ENCODE measurements at regions not wholly inside any gene's neighbourhood (a gene's known extent, or its start where the extent isn't known, plus 50 kb on each side); places are given as distances from the start of the nearest gene placed in this dataset.

GRCh38 chr4:59987289-59987688 is 1212.8 kb upstream of the ADGRL3 start:
- no peak for DNase-seq (ENCODE audit: low read depth)
- in situ Hi-C loops (cut with HindIII; ENCODE audit: low pct_unique_long_range_greater_than_20kb, low sequenced_read_pairs): no loop called here

DNA sequence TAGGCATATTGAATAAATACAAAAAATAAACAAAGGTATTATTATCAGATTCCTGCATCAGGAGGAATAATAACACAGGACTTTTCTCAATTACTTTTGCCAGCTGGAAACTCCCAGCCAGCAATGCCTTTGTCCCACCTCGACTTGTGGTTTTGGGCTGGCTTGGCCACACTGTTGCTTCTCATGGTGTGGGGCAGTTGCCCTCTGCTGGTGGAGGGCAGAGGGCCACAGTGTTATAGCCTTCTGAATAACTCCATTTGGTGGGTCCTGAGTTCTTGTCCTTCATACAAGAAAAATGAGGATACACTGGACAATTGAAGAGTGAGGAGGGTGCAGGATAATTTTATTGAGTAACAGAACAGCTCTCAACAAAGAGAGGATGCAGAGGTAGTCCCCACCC is 1206.0 kb upstream of the ADGRL3 start:
- in situ Hi-C loops (cut with HindIII; ENCODE audit: low pct_unique_long_range_greater_than_20kb, low sequenced_read_pairs): no loop called here
- no peak for DNase-seq (ENCODE audit: low read depth)

DNA sequence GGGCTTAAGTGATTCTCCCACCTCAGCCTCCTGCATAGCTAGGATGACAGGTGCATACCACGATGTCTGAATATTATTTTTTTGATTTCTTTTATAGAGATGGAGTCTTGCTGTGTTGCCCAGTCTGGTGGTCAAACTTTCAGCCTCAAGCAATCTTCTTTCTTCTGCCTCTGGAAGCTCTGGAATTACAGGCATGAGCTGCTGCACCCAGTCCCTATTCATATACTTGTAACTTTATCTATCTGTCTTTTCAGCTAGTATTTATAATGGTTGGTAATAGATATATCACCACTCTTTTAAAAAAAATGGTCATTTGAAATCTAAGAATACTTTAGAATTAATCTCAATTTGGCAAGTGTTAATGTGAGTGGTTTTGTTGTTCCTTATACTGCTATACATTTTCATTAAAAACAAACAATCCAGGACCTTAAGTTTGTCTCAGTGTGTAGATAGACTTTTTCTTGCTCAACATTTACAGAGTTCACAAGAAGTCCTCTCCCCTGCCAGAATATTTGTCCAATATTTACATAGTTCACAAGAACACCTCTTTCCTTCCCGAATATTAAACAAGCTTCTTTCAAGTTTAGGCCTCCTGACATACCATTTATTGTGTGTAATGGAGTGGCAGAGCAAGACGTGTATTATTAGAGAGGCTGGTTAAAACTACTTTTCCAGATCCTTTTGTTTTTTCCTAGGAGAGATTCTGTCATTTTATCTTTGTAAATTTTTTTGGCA is 1197.4 kb upstream of the ADGRL3 start:
- in situ Hi-C loops (cut with HindIII; ENCODE audit: low pct_unique_long_range_greater_than_20kb, low sequenced_read_pairs): no loop called here
- no peak for DNase-seq (ENCODE audit: low read depth)

DNA sequence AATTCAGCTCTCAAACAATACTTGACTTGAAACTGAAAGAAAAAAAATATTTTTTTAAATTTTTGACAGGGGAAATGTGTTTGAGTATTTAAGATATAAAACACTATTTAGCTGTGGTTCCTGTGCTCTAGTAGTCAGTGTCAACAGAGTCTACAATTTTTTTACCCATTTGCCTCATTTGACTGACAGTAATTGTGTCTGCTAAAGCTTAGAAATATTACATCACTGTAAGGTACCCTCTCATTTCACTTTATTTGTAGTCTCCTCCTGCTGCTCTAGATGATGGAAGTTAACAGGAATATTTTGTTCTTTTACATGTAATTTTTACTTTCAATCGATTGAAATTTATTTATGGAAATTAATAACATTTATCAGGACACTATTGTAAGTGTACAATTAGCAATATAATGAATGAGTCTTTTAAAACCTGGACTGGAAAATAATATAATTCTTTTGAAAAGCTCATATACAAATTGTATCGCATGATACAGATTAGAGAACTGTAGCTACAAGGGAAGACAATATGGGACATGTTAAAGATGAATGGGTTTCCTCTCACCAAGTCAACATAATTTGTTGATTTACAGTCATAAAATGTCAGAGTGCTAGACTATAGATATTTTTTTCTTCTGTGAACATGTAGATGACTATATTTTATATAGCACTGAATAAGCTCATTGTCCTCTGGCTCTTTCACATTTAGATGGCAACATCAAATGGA is 1186.5 kb upstream of the ADGRL3 start:
- in situ Hi-C loops (cut with HindIII; ENCODE audit: low pct_unique_long_range_greater_than_20kb, low sequenced_read_pairs): no loop called here

DNA sequence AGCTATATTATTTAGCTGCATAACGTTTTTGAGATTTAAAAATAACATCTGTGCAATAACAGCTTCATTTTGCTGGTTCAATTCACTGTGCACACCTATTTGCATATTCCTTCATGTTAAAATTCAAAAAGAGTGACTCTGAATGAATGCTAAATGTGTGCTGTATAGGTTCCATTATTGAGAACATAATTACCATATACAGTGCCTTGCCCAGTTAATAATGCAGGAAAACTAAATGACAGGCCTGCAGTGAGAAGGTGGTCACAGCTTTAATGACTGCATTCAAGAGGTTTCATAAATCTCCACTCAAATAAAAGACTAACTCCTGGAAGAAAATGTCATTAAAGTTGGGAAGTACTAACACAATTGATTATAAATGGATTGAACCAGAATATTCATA is 1183.2 kb upstream of the ADGRL3 start:
- in situ Hi-C loops (cut with HindIII; ENCODE audit: low pct_unique_long_range_greater_than_20kb, low sequenced_read_pairs): no loop called here

More for the DNA sequence above, 1186.5 kb upstream of the ADGRL3 start:
- DNase-seq (ENCODE audit: low read depth): no peak

DNA sequence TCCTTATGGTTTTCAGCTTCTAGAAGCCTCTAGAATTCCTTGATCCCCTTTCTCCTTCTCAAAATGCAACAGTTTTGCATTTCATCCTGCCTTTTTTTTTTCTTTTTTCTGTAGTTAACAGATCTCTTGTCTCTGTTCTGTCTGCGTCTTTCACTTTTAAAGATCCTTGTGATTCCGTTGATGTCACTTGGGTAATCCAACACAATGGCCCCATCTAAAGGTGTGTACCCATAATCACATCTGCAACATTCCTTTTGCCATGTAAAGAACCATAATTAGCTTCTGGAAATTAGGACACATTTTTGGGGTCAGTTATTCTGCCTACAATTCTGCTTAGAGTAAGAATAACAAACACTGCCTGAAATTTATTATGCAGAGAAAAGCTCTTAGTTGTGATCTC is 1180.9 kb upstream of the ADGRL3 start:
- in situ Hi-C loops (cut with HindIII; ENCODE audit: low pct_unique_long_range_greater_than_20kb, low sequenced_read_pairs): no loop called here
- no peak for DNase-seq (ENCODE audit: low read depth)

More for the DNA sequence above, 1183.2 kb upstream of the ADGRL3 start:
- DNase-seq (ENCODE audit: low read depth): no peak

DNA sequence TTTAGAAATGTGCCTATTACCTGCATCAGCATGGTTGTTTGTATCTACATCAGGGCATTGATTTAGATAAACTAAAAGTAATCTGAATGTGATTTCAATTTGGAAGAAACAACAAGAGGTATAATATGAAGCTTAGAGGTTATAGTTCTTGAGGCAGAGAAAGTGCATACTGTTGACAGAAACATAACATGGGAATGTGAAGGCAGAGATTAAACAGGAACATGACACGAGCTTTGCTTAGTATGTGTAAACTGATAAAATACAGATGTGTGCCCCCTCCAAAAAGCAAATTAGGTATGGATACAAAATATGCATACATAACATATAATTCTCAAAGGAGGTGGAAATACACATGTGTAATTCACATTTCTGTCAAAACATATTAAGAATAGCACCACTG is 1180.2 kb upstream of the ADGRL3 start:
- no peak for DNase-seq (ENCODE audit: low read depth)
- in situ Hi-C loops (cut with HindIII; ENCODE audit: low pct_unique_long_range_greater_than_20kb, low sequenced_read_pairs): no loop called here

GRCh38 chr4:60020389-60020788 is 1179.7 kb upstream of the ADGRL3 start:
- in situ Hi-C loops (cut with HindIII; ENCODE audit: low pct_unique_long_range_greater_than_20kb, low sequenced_read_pairs): no loop called here

DNA sequence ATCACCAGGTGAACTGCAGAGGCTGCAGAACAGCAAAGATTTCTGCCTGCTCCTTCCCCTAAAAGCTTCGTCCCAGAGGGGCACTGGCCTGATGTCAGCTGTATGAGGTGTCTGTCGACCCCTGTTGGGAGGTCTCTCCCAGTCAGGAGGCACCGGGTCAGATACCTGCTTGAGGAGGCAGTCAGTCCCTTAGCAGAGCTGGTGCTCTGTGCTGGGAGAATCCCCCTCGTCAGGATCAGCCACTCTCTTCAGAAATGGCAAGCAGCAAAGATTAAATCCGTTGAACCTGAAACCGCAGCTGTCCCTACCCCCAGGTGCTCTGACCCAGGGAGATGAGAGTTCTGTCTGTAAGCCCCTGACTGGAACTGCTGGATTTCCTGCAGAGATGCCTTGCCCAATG is 1166.3 kb upstream of the ADGRL3 start:
- in situ Hi-C loops (cut with HindIII; ENCODE audit: low pct_unique_long_range_greater_than_20kb, low sequenced_read_pairs): no loop called here
- no peak for DNase-seq (ENCODE audit: low read depth)

More at GRCh38 chr4:60020389-60020788, 1179.7 kb upstream of the ADGRL3 start:
- DNase-seq (ENCODE audit: low read depth): no peak

DNA sequence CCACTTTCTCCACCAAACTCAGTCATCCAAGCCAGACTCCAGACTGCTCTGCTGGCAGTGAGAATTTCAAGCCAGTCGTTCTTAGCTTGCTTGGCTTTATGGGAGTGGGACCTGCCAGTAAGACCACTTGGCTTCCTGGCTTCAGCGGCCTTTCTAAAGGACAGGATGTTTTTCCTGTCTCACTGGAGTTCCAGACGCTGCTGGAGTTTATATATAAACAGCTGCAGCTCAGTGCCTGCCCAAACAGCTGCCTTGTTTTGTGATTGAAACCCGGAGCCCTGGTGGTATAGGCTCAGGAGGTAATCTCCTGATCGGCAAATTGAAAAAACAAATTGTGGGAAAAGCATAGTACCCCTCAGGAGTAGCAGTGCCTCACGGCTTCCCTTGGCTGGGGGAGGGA is 1165.8 kb upstream of the ADGRL3 start:
- in situ Hi-C loops (cut with HindIII; ENCODE audit: low pct_unique_long_range_greater_than_20kb, low sequenced_read_pairs): no loop called here

GRCh38 chr4:60039908-60040307 is 1160.2 kb upstream of the ADGRL3 start:
- in situ Hi-C loops (cut with HindIII; ENCODE audit: low pct_unique_long_range_greater_than_20kb, low sequenced_read_pairs): no loop called here
- no peak for DNase-seq (ENCODE audit: low read depth)

More for the DNA sequence above, 1165.8 kb upstream of the ADGRL3 start:
- no peak for DNase-seq (ENCODE audit: low read depth)

DNA sequence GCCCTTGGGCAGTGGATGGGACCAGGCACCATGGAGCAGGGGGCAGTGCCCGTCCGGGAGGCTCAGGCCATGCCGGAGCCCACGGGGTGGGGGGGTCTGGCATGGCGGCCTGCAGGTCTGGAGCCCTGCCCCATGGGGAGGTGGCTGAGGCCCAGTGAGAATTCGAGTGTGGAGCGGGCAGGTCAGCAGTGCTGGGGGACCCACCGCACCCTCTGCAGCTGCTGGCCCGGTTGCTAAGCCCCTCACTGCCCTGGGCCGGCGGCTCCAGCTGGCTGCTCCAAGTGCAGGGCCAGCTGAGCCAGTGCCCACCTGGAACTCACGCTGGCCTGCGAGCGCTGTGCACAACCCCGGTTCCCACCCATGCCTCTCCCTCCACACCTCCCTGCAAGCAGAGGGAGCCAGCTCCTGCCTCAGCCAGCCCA is 1157.9 kb upstream of the ADGRL3 start:
- in situ Hi-C loops (cut with HindIII; ENCODE audit: low pct_unique_long_range_greater_than_20kb, low sequenced_read_pairs): no loop called here
- DNase-seq (ENCODE audit: low read depth): no peak

GRCh38 chr4:60042941-60043340 is 1157.2 kb upstream of the ADGRL3 start:
- in situ Hi-C loops (cut with HindIII; ENCODE audit: low pct_unique_long_range_greater_than_20kb, low sequenced_read_pairs): no loop called here
- DNase-seq (ENCODE audit: low read depth): no peak

DNA sequence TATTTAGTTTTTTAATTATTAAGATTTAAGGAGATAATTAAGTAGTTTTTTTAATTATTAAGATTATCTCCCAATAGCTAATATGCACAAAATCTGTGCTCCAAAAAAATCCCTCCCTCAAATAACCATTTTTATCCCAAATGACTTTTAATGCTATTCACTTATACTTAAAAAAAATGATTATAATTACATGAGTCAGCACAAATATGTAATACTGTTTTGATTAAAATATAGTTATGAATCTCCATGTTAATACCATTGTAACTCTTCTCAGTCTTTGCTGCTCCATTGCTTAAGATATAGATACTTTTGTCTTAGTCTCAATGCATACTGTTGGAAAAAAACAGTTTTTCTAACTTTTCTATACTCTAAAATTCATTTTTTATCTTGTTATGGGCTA is 1121.1 kb upstream of the ADGRL3 start:
- in situ Hi-C loops (cut with HindIII; ENCODE audit: low pct_unique_long_range_greater_than_20kb, low sequenced_read_pairs): no loop called here
- DNase-seq (ENCODE audit: low read depth): no peak

GRCh38 chr4:60081839-60082238 is 1118.3 kb upstream of the ADGRL3 start:
- no peak for DNase-seq (ENCODE audit: low read depth)
- in situ Hi-C loops (cut with HindIII; ENCODE audit: low pct_unique_long_range_greater_than_20kb, low sequenced_read_pairs): no loop called here

GRCh38 chr4:60088807-60089486 is 1111.2 kb upstream of the ADGRL3 start:
- in situ Hi-C loops (cut with HindIII; ENCODE audit: low pct_unique_long_range_greater_than_20kb, low sequenced_read_pairs): no loop called here
- DNase-seq (ENCODE audit: low read depth): no peak

DNA sequence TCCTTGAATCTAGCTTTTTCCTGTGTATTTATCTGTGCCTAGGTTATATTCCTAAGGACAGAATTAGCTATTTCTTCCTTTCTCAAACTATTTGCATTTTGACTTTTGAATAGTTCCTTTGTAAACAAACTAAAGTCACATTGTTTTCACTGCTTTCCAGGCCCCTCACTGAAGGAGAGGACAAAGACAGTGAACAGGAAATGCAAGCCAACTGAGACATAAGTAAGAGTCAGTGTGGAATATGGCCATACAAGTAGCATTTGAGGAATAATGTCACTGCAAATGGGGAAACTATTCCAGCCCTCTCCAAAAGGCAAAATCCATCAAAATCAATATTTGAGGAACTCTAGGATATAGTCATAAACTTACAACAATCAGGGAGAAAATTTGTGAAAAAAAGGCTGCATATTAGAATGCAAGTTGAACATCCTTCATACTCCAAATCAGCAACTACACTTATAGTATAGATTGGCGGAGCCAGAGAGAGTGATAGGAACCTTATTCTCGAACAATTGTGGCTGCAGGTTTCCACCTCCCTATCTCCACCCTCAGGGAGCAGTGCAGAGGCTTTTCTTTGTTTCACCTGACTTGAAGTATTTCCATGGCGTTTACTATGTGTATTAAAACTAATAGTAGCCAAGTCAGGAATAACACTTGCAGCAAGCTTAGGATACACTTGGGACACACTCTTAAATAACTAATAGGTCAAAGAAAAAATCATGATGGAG is 1110.4 kb upstream of the ADGRL3 start:
- in situ Hi-C loops (cut with HindIII; ENCODE audit: low pct_unique_long_range_greater_than_20kb, low sequenced_read_pairs): no loop called here
- DNase-seq (ENCODE audit: low read depth): no peak

DNA sequence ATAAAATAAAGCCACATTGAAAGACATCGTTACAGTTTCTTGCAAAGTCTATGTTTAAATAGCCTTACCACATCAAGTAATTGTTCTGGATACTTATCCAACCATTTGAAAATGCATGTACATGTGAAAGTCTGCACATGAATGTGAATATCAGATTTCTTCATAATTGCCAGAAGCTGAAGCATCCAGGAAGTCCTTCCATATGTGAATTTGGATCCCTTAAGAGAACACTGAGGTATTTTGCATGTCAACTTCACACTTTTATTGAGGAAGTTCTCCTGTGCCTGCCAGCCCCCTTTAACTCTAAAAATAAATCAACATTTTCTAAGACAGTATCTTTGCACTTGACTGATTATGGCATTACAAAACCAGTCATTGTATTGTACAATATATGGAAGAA is 1103.5 kb upstream of the ADGRL3 start:
- in situ Hi-C loops (cut with HindIII; ENCODE audit: low pct_unique_long_range_greater_than_20kb, low sequenced_read_pairs): no loop called here
- DNase-seq (ENCODE audit: low read depth): no peak

DNA sequence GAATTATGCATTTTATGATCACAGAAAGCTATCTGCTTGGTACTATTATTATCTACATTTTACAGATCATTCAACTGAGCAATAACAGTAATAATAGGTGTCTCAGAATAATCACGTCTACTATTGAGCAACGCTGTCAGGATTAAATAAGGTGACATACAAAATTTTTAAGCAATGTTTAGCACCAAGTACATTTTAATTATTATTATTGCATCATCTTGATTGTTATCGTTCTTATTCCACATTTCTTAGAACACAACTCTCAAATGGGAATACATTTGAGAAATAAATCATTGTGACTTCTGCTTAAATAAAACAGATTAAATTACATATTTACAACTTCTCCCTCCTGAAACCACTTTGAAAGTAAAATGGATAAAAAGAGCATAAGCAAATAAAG is 1083.5 kb upstream of the ADGRL3 start:
- in situ Hi-C loops (cut with HindIII; ENCODE audit: low pct_unique_long_range_greater_than_20kb, low sequenced_read_pairs): no loop called here
- no peak for DNase-seq (ENCODE audit: low read depth)

Measured in Caki2 (cell line).